Gastrocnemius medialis (tissue), 4 donors: ENCODE measurements at regions not wholly inside any gene's neighbourhood (a gene's known extent, or its start where the extent isn't known, plus 50 kb on each side); places are given as distances from the start of the nearest gene placed in this dataset.

ENCODE experiments used
- CTCF ChIP-seq, 5 experiments: fragments of 450-650 bp in 3 of 5; fragments of 200-600 bp in 2 of 5; sonication (generic) in 2 of 5; IDR thresholded peaks in 4 of 5; conservative IDR thresholded peaks in 1 of 5; 1 replicate in 4 of 5; 2 replicates in 1 of 5; pipeline ENCODE4 v1.5.1; 2016 to 2019; ENCODE audit warnings: antibody characterized with exemption in 5 of 5, mild to moderate bottlenecking in 3 of 5, moderate library complexity in 3 of 5
- POLR2A ChIP-seq, 2 donors: fragments of 450-650 bp; IDR thresholded peaks; one replicate each; pipeline ENCODE4 v1.6.1; 2017; ENCODE audit warnings: antibody characterized with exemption in 2 of 2, mild to moderate bottlenecking in 2 of 2, moderate library complexity in 2 of 2

GRCh38 chr7:96563409-96563808, 146.2 kb downstream of the SEM1 start:
- TF ChIP-seq CTCF (IDR thresholded peaks at IDR 0.05 in 4 of 5, conservative IDR thresholded peaks at IDR 0.05 in 1 of 5) (no peak), POLR2A (IDR thresholded peaks at IDR 0.05) (no peak)
